PFSK-1 (cell line): ENCODE measurements at regions not wholly inside any gene's neighbourhood (a gene's known extent, or its start where the extent isn't known, plus 50 kb on each side); places are given as distances from the start of the nearest gene placed in this dataset.

Experiments used
- FOXP2 ChIP-seq: optimal IDR thresholded peaks from 2 replicates; pipeline ENCODE3; 2011; ENCODE audit warnings: borderline replicate concordance, control low read depth, inconsistent platforms; ENCODE audit not compliant: insufficient read depth; ENCODE audit errors: extremely low read length, extremely low read depth
- POLR2AphosphoS5 ChIP-seq: IDR thresholded peaks from 2 replicates; pipeline ENCODE4 v1.6.1; 2012; ENCODE audit warnings: low read depth, mild to moderate bottlenecking, control low read depth, low read length, moderate library complexity
- SIN3A ChIP-seq: IDR thresholded peaks from 2 replicates; pipeline ENCODE4 v1.6.1; 2012; ENCODE audit warnings: mild to moderate bottlenecking, low read length, moderate library complexity, borderline replicate concordance; ENCODE audit not compliant: insufficient read depth
- TAF1 ChIP-seq: IDR thresholded peaks from 2 replicates; pipeline ENCODE4 v1.6.1; 2012; ENCODE audit warnings: low read length, control low read depth, borderline replicate concordance; ENCODE audit not compliant: insufficient read depth
- TF ChIP-seq, protein P1 (sequence below), 2 experiments: IDR thresholded peaks; 2 replicates each; pipeline versions ENCODE4 v1.6.1 to v1.8.0; 2011 to 2012; ENCODE audit warnings: low read depth in 2 of 2, low read length in 2 of 2, control low read depth in 1 of 2, inconsistent platforms in 1 of 2, mild to moderate bottlenecking in 1 of 2, moderate library complexity in 1 of 2; ENCODE audit not compliant: insufficient read depth in 1 of 2

DNA sequence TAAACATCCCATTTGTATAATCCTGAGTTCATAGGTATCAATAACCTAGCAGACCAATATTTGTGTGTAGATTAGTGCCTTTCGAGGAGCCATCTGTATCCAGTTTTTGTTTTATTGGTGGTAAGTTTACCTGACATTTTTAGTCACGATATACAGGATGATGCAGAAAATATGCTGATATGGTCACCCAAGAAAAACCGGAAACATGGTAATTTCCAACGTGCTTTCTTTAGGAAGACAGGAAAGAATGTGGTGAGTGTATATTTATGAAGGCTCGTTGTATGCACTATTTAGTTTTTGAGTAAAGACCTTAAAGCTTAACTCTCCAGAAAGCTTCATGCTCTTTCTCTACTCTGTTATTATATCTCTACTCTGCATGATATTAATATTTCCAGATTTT, 180.2 kb upstream of the PHACTR1 start:
- TF ChIP-seq POLR2AphosphoS5 = no peak
- no peak for TF ChIP-seq SIN3A
- TF ChIP-seq, protein P1, sequence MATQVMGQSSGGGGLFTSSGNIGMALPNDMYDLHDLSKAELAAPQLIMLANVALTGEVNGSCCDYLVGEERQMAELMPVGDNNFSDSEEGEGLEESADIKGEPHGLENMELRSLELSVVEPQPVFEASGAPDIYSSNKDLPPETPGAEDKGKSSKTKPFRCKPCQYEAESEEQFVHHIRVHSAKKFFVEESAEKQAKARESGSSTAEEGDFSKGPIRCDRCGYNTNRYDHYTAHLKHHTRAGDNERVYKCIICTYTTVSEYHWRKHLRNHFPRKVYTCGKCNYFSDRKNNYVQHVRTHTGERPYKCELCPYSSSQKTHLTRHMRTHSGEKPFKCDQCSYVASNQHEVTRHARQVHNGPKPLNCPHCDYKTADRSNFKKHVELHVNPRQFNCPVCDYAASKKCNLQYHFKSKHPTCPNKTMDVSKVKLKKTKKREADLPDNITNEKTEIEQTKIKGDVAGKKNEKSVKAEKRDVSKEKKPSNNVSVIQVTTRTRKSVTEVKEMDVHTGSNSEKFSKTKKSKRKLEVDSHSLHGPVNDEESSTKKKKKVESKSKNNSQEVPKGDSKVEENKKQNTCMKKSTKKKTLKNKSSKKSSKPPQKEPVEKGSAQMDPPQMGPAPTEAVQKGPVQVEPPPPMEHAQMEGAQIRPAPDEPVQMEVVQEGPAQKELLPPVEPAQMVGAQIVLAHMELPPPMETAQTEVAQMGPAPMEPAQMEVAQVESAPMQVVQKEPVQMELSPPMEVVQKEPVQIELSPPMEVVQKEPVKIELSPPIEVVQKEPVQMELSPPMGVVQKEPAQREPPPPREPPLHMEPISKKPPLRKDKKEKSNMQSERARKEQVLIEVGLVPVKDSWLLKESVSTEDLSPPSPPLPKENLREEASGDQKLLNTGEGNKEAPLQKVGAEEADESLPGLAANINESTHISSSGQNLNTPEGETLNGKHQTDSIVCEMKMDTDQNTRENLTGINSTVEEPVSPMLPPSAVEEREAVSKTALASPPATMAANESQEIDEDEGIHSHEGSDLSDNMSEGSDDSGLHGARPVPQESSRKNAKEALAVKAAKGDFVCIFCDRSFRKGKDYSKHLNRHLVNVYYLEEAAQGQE (IDR thresholded peaks at IDR 0.05; ENCODE audit: insufficient read depth in 1 of 2, low read depth in 2 of 2, low read length in 2 of 2) = no peak
- TF ChIP-seq FOXP2 = no peak
- no peak for TF ChIP-seq TAF1

DNA sequence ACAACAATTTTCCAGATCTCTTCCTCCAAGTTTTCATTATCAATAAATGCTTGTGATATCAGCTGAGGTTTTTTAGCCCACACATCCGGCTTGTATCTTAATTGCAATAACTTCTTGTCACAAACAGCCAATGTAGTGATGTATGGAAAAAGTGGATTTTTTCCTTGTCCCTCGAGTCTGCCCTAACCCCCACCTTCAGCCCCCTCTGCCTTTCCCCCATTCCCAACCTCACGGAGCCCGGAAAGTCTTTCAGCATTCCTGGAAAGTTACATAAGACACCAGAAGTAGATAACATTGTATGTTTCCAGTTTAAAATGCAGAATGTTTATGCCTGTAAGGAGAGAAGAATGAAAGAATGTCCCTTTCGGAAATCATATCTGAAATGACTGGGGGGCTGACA, 179.2 kb upstream of the PHACTR1 start:
- TF ChIP-seq SIN3A = no peak
- TF ChIP-seq, protein P1 (IDR thresholded peaks at IDR 0.05; ENCODE audit: insufficient read depth in 1 of 2, low read depth in 2 of 2, low read length in 2 of 2) = no peak

DNA sequence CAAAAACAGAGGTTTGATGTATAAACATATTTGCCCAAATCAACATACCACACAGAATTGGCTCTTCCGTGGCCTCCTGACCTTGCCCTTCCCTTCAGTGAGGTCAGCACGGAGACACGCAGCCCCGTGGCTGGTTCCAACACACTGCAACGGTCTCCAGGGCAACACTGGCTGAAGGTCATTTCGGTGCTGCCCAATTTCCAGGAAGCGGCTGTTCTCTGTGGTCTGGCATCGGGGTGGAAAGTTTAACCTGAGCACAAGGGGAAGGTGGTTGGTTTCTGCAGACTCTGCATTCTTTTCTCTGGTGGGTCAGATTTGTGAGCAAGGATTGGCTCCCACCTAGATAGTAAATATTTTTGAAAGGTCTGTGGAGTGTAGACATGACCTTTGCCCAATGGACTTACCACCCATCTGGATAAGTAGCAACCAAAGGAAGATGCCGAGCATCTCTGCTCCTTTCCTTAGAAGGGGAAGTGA, 177.6 kb upstream of the PHACTR1 start:
- TF ChIP-seq, protein P1 (IDR thresholded peaks at IDR 0.05; ENCODE audit: insufficient read depth in 1 of 2, low read depth in 2 of 2, low read length in 2 of 2) = no peak
- TF ChIP-seq FOXP2 = no peak
- no peak for TF ChIP-seq TAF1
- TF ChIP-seq POLR2AphosphoS5 = no peak

DNA sequence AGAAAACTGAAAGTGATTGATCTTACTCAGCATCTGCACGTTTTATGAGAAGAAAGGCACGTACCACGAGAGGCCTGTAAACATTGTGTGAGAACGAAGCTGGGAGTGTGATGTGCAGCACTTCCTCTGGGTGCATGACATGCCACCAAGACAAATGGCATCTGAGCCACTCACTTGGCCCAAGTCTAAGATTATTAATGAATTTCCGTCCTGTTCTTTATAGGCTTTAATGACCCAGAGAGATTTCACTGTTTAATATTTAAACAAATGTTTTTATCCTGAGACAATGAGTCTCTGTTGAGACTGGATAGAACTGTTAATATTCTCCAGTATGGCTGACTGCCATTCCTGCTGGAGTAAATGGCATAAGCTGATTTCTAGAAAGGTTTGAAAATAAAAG, 172.6 kb upstream of the PHACTR1 start:
- TF ChIP-seq FOXP2 (no peak), TAF1 (no peak), SIN3A (no peak), POLR2AphosphoS5 (no peak)
- TF ChIP-seq, protein P1 (IDR thresholded peaks at IDR 0.05; ENCODE audit: insufficient read depth in 1 of 2, low read depth in 2 of 2, low read length in 2 of 2) = no peak

DNA sequence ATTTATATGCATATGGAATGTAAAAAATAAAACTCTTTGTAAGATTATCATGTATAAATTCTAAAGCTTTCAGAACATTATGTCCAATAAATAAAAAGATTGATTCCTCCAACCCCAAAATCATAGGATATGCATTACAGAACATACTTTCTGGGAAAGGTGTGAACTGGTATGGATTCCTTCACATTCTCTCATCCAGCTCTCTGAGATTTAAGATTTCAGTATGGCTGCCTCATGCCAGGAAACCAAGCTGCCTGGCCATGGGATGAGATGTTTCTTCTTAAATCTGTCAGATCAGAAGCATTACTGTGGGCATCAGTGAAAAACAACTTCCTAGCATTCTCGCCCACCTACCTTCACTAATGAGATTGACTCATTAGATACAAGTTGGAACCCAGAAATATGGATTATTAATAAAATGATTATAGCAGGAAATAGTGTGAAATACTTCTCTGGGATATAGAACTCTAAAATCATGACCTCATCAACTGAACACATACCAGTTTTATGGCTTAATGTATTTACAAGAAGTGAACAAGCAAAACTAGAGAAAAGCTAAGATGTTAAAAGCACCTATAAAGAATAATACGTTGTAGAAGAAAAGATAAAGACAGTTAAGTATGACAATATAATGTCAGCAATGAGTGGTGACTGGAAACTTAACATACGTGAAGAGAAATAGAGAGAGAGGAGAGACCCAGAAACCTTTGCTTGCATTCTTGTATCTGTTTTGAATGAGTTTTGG, 171.6 kb upstream of the PHACTR1 start:
- TF ChIP-seq, protein P1 (IDR thresholded peaks at IDR 0.05; ENCODE audit: insufficient read depth in 1 of 2, low read depth in 2 of 2, low read length in 2 of 2) = no peak
- TF ChIP-seq SIN3A (no peak), POLR2AphosphoS5 (no peak), TAF1 (no peak), FOXP2 (no peak)
